A673 (cell line): ENCODE measurements at regions not wholly inside any gene's neighbourhood (a gene's known extent, or its start where the extent isn't known, plus 50 kb on each side); places are given as distances from the start of the nearest gene placed in this dataset.

ENCODE experiments used
- BruUV-seq: library from RNA; stranded (reverse); fragments of 400-500 nt; replicated peaks from 2 replicates; lab custom pipeline; 2021; lab: Mats Ljungman, UMichigan
- CTCF ChIA-PET: fragments of 300-600 bp; sonication (Branson Sonifier 250); formaldehyde crosslinking; loops from one replicate; lab custom pipeline; 2022; ENCODE audit warnings: antibody characterized with exemption; lab: Charles Lee
- POLR2A ChIA-PET: fragments of 300-600 bp; sonication (Branson Sonifier 250); formaldehyde crosslinking; loops from one replicate; lab custom pipeline; 2022; ENCODE audit warnings: antibody characterized with exemption; ENCODE audit not compliant: low non-redundant PET; lab: Charles Lee
- DNase-seq: peaks from one replicate; pipeline ENCODE4 v3.0.0-alpha.2; 2015; ENCODE audit warnings: low spot score
- H3K27ac ChIP-seq: fragments of 200-600 bp; sonication (generic); 2 replicates; pipeline ENCODE4 v1.5.1; 2016; ENCODE audit warnings: mixed run types, low read depth, mild to moderate bottlenecking, mixed read lengths, antibody characterized with exemption, low read length; ENCODE audit not compliant: poor library complexity, severe bottlenecking
- H3K27me3 ChIP-seq: fragments of 200-600 bp; sonication (generic); replicated peaks from 2 replicates; pipeline ENCODE4 v1.6.1; 2017; ENCODE audit warnings: mixed run types, low read depth, mild to moderate bottlenecking, mixed read lengths, antibody characterized with exemption, low read length; ENCODE audit not compliant: insufficient read depth, poor library complexity
- H3K36me3 ChIP-seq: fragments of 200-600 bp; sonication (generic); 2 replicates; pipeline ENCODE4 v1.6.1; 2016; ENCODE audit warnings: mixed run types, mild to moderate bottlenecking, mixed read lengths, antibody characterized with exemption, low read length; ENCODE audit not compliant: insufficient read depth, poor library complexity, severe bottlenecking
- H3K4me1 ChIP-seq: fragments of 200-600 bp; sonication (generic); 2 replicates; pipeline ENCODE4 v1.6.1; 2017; ENCODE audit warnings: mixed run types, mild to moderate bottlenecking, mixed read lengths, antibody characterized with exemption, low read length; ENCODE audit not compliant: insufficient read depth, poor library complexity, severe bottlenecking
- H3K4me3 ChIP-seq: fragments of 200-600 bp; sonication (generic); 2 replicates; pipeline ENCODE4 v1.5.1; 2016; ENCODE audit warnings: low read depth, mixed run types, mild to moderate bottlenecking, mixed read lengths, low read length; ENCODE audit not compliant: poor library complexity, severe bottlenecking
- H3K9me3 ChIP-seq: fragments of 200-600 bp; sonication (generic); 2 replicates; pipeline ENCODE4 v1.6.1; 2016; ENCODE audit warnings: mixed run types, low read depth, mild to moderate bottlenecking, mixed read lengths, antibody characterized with exemption, low read length; ENCODE audit not compliant: poor library complexity, severe bottlenecking
- EZH2 ChIP-seq: fragments of 200-600 bp; sonication (generic); IDR thresholded peaks from 2 replicates; pipeline ENCODE4 v1.6.1; 2017; ENCODE audit warnings: borderline replicate concordance, low read depth, mild to moderate bottlenecking, mixed read lengths, antibody characterized with exemption, low read length; ENCODE audit not compliant: poor library complexity, severe bottlenecking
- intact Hi-C: fragments of 100-400 bp; cut with micrococcal nuclease; formaldehyde crosslinking; loops from one replicate; pipeline ENCODE4 v1.10.0; 2022; ENCODE audit not compliant: unreplicated experiment
- TF ChIP-seq, protein P1 (sequence below): fragments of 300-800, 200-600 bp; sonication (generic); conservative IDR thresholded peaks from 2 replicates; pipeline ENCODE4 v1.5.1; 2017; ENCODE audit warnings: low read depth, mild to moderate bottlenecking, antibody characterized with exemption, low read length, moderate library complexity, mixed read lengths

DNA sequence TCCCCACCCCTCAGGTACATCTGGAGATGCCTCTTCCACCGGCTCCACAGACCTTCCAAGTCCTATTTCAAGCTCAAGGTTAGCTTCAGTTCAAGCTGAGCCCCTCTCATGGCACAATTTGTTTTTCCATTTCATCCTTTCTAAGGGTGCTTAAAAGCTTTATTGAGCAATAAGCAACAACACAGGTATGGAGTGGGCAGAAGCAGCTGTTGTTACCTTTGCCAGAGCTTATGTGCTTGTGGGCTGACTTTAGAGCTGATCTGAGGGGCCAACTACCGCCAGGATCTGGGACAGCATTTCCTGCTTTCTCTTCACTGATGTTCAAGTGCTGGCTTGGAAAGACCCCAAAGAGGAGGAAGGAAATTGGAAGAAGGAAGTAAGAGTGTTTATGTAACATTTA lies 140.0 kb upstream of the KLHL25 start:
- TF ChIP-seq, protein P1, sequence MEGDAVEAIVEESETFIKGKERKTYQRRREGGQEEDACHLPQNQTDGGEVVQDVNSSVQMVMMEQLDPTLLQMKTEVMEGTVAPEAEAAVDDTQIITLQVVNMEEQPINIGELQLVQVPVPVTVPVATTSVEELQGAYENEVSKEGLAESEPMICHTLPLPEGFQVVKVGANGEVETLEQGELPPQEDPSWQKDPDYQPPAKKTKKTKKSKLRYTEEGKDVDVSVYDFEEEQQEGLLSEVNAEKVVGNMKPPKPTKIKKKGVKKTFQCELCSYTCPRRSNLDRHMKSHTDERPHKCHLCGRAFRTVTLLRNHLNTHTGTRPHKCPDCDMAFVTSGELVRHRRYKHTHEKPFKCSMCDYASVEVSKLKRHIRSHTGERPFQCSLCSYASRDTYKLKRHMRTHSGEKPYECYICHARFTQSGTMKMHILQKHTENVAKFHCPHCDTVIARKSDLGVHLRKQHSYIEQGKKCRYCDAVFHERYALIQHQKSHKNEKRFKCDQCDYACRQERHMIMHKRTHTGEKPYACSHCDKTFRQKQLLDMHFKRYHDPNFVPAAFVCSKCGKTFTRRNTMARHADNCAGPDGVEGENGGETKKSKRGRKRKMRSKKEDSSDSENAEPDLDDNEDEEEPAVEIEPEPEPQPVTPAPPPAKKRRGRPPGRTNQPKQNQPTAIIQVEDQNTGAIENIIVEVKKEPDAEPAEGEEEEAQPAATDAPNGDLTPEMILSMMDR = no peak
- TF ChIP-seq EZH2 = no peak
- no peaks in the 10 kb centered on the region for H3K9me3 ChIP-seq
- peaks cover 8% of the 10 kb centered on the region for H3K27me3 ChIP-seq
- H3K4me3 ChIP-seq = no peak overlapping the region
- H3K27ac ChIP-seq = no peak overlapping the region
- H3K36me3 ChIP-seq = no peaks in the 10 kb centered on the region
- ChIA-PET POLR2A (no interaction called here), CTCF (no interaction called here)
- DNase-seq = no peak
- H3K4me1 ChIP-seq = no peaks in the 10 kb centered on the region
- intact Hi-C loops = no loop called here
- BruUV-seq = no TSS peak

DNA sequence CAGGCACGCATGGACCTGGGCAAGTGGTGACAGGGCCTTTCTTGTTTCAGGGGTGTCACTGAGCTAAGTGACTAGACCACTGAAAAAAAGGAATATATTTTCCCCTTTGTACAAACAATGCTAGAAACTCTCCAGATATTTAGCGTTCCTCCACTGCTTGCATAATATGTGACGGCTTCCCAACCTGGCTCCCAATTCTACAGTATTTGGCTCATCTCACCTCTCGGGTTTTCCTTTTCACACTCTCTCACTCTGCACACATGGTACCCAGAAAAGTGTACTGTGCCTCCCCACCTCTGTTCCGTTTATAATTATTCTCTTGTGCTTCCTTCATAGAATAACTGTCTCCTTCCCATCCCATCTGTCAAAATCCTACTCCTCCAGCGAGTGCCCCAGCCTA lies 140.5 kb upstream of the KLHL25 start:
- ChIA-PET POLR2A (no interaction called here), CTCF (no interaction called here)
- TF ChIP-seq, protein P1 = no peak
- no peak for TF ChIP-seq EZH2
- H3K4me1 ChIP-seq = no peaks in the 10 kb centered on the region
- intact Hi-C loops = no loop called here
- no peaks in the 10 kb centered on the region for H3K9me3 ChIP-seq
- no peak overlapping the region for H3K27ac ChIP-seq
- peaks cover 5% of the 10 kb centered on the region for H3K27me3 ChIP-seq
- no peak overlapping the region for H3K4me3 ChIP-seq
- DNase-seq = no peak
- no peaks in the 10 kb centered on the region for H3K36me3 ChIP-seq
- BruUV-seq = no TSS peak

DNA sequence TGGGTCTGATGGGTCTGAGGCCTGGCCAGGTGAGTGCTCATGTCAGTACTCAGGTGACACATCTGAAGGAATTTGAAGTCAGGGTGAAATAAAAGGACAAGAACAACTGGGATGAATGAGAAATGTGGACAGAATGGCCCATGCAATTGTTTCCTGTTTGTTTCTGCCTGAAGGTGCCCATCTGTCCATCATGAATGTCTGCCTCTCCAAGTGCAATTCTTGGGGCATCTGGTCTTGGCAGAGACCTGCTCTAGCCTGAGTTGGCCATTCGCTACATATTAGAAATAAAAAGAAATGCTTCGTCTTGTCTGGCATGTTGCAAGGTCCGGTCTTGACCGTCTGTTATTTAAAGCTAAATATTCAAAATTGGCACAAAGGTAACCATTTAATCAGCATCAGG lies 142.0 kb upstream of the AGBL1 start:
- DNase-seq = no peak
- intact Hi-C loops = no loop called here
- no TSS peak for BruUV-seq
- no peaks in the 10 kb centered on the region for H3K36me3 ChIP-seq
- peaks cover 5% of the 10 kb centered on the region for H3K27me3 ChIP-seq
- CTCF ChIA-PET = no interaction called here
- H3K4me3 ChIP-seq = no peak overlapping the region
- no peak for TF ChIP-seq EZH2
- TF ChIP-seq, protein P1 = no peak
- no peaks in the 10 kb centered on the region for H3K9me3 ChIP-seq
- POLR2A ChIA-PET = no interaction called here
- H3K27ac ChIP-seq = no peak overlapping the region
- H3K4me1 ChIP-seq = no peaks in the 10 kb centered on the region
